ENCODE measurements at regions not wholly inside any gene's neighbourhood (a gene's known extent, or its start where the extent isn't known, plus 50 kb on each side); places are given as distances from the start of the nearest gene placed in this dataset.
"Not testable (repeated sequence)": the region's sequence is repeated elsewhere in the genome, so short reads cannot be mapped to it uniquely, and the experiment has no call there.

DNA sequence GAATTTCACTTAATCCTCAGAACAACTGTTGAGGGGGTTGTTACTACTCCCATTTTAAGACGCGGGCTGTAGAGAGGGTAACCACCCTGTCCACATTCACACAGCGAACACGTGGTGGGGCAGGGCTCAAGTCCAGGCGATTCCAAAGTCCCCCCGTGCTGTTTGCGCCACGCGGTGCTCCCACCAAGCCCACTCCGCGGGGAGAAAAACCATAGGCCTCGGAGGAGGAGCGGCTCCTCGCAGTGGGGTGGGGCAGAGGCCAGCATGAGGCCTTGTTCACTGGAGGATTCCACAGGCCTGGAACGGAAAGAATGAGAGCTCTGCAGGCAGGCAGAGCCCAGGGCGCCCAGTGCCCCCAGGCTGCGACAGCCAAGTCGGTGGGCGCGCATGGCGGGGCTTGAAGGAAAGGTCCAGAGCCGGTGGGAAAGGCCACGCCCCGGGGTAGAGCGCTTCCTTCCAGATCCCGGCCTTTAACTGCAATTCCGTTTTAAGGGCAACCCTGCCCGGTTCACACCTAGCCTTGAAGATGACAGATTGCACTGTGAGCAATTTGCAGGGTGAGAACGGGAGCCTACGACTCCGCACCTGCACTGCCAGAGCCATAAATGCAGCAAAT lies 161.8 kb upstream of the TBL1XR1 start:
- peak; percentile 19 for DNase-seq

DNA sequence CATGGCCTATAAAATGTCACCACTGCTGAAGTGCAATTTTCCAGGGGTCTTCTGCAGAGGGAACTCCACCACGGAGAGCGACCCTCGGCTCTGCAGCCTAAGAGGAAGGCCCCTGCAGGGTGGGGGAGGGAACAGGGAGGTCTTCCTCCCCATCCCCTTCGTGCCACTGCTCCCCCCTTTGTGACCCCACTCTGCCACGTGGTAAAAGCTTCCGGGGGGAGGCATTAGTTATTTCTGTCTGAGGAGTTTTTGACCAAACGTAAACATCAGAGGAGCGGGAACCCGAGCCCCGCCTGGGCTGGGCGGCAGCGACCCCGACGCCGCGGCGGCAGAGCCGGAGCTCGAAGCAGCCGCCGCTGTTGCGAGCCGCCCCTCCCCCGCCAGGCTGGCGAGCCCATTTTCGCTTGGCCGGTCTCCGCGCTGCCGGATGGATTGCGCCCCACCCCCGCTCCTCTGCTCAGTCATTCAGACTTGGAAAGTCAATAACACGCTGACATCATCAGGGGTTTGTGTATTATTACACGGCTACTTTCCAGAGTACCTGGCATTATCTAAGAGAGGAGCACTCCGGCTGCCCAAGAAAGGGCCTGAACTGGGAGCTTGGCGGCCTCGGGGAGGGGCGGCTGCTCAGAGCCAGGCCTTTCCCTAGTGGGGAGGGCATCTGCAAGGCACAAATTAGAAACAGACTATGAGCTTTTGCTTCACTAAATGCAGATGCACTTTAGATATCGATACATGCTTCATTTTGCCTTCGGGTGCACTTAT lies 162.5 kb upstream of the TBL1XR1 start:
- DNase-seq, result peak; percentile 89

DNA sequence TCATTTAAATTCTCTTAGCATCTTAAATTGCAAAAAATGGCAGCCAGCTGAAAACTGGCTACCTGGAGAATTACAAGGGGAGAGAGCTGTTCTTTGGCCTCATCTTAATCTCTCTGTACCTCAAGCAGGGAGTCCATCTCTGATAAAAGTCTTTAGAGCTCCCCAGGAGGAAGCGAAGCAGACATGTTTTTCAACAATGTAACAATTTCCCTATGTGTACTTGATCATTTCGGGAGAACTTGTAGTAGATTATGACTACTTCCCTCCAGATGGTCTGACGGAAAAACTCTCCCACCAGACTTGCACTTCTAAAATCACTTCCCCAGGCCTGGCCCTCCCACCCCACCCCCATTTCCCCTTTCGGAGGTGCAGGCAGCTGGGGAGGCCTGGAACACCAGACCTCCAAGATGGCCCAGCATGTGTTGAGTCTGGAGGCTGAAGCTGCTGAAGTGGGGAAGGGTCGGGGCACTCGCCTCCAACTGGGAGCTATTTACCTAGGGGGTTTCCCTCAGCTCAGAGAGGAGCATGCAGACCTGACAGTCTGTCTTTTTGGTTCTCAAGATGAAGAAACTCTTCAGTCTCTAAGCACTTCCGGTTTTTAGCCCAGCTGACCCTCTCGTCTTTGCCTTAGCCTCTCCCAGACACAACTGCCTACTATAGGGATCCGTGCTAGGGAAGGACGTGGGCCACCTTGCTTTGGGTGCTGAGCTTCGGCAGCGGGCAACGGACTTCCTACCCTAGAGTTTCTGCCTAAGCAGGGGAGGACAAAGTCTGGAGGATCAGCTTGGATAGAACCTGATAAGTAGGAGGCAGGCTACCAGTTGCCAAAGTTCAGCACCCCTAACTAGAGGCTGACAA lies 164.0 kb upstream of the TBL1XR1 start:
- no peak for DNase-seq

DNA sequence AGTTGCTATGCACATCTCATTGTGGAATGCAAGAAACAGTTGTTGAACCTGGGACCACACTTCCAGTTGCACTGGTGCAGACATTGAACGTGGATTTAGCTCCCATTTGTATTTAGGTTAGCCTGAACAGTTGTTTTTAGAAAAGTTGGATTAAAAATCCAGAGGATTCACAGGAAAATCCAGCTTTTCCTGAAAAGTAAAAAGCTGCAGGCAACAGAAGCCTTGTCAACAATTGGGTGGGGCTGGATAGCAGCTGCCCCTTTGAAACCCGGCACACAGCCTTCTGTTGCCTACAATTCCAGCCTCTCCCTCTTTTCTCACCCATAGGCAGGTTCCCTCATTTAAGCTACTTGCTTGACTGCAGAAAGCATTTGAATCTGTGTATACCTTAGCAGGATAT lies 165.3 kb upstream of the TBL1XR1 start:
- no peak for DNase-seq

DNA sequence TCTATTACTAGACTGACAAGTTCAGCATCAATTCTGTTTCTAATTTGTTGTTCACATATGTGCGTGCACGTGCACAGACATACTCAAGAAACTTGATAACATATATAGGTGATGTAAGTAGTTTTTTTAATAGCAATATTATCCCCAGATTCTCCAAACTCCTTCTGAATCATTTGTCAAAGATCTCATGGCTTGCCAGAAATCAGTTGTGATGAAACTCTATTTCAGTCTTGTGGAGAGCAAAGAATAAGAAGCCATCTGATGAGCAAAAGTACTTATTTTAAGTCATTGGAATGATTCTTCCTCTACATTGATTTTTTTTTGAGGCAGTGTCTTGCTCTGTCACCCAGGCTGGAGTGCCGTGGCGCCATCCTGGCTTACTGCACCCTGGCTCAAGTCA lies 167.0 kb upstream of the TBL1XR1 start:
- DNase-seq, result no peak

DNA sequence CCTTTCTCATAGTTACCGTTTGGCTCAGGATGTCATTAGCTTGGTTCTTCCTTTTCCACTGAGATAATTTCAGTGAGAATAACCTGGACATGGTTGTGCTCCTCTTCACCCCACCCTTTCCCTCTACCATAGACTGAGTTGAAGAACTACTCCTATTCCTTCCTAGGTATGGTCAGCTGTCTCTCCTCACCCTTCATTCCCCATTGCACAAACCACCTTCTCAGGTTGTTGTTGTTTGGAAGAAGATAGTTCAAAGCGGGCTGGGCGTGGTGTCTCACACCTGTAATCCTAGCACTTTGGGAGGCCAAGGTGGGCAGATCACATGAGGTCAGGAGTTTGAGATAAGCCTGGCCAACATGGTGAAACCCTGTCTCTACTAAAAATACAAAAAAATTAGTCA lies 168.0 kb upstream of the TBL1XR1 start:
- not testable (repeated sequence) for DNase-seq

DNA sequence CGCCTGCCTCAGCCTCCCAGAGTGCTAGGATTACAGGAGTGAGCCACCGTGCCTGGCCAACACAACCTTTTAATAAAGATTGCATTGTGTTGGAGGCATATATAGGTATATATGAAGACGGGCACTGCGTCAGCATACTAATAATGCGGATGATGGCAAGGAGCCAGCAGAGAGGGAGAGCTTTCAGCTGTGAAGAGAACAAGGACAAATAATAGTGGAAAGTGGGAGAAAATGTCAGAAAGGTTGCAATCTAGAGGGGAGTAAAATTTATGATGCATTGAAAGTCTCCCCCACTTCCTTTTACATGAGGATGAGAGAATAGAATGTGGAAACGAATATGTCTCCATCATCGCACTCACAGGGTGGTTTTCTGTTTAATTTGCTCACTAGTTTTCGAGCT lies 170.5 kb upstream of the TBL1XR1 start:
- no peak for DNase-seq

DNA sequence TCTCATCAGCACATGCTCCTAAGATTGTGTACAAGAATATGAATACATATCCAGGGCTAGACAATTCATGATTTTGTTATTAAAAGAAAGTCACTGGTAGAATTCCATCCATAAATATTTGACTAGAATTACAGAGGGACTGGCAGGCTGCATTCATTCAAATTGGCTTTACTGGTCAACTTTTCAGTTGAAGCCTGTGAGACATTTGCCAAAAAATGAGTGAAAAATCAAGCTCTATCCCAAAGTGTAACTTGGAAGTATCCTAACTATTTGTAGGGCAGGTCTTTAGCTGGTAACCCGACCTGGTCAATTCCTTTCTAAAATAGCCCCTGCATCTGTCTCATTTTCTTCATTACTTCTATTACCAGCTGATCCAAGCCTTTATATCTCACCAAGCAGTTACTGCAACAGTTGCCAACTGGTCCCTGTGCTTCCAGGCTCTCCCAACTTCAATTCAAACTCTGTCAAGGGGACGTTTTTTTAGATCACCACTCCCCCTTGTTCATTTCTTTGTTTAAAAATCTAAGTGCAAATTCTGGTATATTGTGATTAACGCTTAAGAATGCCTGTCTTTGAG lies 173.1 kb upstream of the TBL1XR1 start:
- no peak for DNase-seq

DNA sequence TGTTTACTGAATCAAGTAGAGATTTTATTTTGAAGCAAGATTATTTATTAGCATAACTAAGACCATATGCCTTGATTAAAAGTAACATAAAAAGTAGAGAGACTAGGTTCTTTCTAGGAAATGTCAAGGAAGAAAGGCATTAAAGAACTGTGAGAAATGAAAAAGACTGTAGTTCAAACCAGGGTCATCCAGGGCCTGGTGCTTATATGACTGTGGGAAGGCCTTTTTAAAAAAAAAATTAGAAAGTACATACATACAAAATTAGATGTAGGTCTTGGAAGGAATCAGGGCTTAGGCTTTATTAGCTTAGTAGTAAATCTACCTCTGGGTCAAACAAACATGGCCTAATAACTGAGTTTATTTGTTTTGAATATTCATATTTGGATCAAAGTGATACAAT lies 173.9 kb upstream of the TBL1XR1 start:
- DNase-seq, result no peak

DNA sequence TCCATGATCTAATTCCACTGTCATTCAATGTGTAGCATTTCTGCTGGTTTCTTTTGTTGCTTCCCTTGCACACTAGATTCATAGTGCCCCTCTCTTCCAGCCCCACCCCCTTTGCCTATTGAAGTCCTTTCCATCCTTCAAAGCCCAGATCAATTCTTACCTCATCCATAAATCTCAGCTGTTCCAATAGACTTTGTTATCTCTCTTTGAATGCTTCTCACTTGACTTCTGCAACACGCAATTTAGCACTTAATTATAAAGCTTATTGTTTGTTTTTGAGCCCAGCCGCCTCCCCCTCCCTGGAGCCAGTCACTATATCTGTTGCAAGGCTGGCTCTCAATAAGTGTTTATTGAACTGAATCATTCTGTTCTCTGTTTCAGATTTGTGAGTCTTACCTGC lies 174.6 kb upstream of the TBL1XR1 start:
- no peak for DNase-seq

DNA sequence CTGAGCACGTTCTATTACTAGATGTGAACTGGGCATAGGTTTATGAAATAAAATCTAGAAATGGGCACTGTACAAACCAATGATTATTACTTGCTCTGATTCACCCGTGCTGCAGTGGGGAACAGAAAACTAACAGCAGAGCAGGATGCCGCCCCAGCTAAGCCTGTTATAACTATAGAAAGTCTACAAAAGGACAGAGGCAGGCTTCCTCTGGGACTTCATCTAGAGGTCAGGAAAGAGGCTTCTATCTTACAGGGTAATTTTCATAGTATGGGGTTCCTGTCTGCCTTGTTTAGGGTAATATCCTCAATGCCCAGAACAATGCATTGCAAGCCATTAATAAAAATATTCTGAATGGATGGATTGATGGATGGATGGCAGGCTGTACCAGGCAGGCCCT lies 177.0 kb upstream of the TBL1XR1 start:
- DNase-seq, result no peak

DNA sequence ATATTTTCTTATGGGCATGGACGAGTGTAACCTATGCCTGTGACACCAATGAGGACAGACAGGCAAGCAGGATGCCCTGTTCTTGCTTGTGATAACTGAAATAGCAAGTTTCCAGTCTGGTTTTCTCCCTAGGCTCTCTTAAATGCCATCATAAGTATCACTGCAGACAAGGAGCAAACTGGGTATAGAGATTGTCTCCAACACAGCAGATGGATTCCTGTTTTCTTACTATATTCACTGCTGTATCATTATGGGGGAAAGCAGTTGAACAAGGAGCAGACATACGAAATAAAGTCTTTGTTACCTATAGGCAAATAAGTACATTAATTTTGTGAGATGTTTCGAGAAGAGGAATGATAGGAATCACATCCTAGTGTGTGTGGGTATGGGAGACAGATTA lies 178.0 kb upstream of the TBL1XR1 start:
- DNase-seq, result no peak

DNA sequence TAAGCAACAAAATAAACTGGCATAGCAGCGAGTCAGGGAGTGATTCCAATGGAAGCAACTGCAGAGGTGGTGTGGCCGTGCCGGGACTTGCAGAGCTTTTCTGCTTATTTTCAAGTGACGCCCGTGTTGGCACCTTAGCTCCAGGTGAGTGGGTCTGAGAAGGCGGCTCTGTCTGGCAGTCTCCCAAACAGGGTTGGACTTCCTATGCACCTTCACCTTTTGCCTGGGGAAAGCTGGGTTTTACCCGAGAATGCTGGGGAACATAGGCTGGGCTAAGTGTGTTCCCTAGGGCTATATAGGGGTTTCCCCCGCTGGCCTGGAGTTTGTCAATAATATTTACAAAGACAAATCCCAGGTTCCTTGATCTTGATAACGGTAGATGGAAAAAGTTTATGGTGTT lies 179.9 kb upstream of the TBL1XR1 start:
- no peak for DNase-seq

DNA sequence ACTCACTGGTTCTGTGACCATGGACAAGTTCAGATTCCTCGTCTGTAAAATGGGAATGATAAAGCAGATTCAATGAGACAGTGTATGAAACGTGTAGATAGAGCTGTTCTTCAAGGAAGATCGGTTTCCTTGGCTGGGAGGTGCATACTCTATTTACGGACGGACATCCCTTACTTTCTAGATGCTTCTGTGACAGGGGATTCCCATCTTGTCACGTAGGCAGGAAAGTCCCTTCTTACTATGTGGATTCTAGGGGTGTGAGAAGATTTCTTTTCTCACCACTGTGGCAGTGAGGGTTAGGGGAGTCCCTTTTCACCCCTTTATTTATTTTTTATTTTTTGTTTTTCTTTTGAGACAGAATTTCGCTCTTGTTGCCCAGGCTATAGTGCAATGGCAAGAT lies 180.9 kb upstream of the TBL1XR1 start:
- DNase-seq, result no peak

DNA sequence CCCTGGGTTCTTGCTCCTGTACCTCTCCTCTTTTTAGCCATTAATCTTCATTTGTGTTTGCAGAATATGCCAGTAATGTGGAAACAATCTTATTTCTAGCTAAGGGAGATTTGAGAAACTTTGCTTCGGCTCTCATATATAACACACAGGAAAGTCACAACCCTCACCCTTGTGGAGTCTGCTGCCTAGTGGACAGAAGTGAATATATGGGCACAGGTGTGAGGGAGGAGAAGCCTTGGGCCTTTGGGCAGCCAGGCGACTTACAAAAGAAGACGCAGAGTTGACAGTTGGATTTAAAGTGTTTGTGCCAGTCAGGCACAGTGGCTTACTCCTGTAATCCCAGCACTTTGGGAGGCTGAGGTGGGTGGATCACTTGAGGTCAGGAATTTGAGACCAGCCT lies 181.8 kb upstream of the TBL1XR1 start:
- no peak for DNase-seq

DNA sequence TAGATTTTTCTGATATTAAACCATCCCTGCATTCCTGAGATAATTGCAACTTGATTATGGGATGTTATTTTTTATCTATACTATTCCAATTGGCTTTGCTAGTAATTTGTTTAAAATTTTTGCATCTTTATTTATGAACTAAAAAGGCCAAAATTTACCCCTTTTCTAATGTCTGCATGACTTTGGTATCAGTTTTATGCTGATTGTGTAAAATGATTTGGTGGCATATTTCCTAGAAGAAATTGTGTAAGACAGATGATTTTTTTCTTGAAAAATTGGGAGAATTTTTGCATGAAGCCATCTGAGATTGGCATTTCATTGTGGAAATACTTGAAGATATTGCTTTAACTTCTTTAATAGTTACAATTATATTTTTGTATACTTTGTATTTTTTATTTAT lies 183.8 kb upstream of the TBL1XR1 start:
- DNase-seq, result no peak

DNA sequence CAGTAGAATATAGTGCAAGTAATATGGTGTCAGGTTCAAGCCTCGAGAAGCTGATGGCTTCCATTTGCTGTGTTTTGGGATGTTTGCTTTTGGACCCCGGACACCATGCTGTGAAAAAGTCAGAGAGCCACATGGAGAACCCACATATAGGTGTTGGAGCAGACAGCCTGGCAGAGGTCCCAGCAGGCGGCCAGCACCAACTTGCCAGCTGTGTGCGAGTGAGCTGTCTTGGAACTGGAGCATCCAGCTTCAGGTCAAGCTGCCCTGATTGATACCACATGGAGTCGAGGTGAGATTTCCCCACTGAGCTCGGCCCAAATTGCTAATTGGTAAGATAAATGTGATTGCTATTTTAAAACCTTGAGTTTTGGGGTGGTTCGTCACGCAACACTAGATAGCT lies 185.7 kb upstream of the TBL1XR1 start:
- DNase-seq, result no peak

DNA sequence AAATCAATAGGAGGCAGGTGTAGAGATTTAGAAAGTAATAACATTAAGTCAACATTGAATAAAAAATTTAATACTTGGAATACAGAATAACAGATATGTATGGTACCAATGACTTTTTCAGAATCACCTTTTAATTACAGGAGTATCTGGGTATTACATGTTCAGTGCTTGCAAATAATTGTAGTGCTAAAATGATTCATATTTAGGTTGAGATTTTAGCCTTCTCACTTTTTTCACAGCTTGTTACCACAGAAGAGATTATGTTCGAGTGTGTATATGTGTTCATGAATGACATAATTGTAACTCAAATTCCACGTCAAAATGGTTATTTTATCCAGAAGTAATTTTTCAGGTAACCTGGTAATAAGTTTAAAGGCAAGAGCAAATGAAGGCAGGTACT lies 187.9 kb upstream of the TBL1XR1 start:
- DNase-seq, result no peak

DNA sequence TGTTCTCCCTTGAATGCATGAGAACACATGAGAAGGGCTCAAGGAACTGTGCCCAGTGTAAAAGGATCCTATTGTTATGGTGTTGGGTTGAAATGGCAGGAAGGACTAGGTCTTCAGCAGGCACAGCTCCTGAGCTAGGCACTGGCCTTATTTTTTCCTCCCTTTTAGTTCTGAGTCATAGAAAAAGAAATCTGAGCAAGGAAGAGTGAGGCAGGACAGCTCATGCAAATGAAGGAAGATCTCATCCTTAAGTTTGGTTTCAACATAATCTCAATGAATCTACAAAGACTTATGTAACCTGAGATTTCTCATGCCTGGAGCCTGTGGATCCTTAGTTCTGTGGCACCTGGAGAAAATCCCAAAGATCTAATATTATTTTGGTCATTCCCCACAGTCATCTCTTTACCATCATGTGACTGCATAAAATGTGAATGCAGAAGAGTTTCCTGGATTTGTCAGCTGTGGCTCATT lies 188.6 kb upstream of the TBL1XR1 start:
- DNase-seq, result no peak

DNA sequence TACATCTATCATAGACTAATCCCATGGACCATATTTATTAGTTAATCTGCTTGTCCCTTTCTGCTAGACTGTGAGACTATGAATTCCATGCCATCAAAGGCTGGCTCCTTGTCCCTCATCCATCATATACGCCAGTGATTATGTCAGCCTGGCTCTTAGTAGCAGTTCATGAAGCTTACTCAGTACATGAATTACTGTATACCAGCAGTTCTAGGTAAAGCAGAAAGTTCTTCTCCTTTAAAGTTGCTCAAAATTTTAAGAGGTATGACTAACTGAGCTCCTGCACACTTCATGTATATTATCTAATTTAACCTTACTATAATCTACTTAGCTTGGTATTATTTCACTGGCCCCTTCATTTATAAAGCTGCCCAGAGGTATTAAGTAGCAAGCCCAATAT lies 190.9 kb upstream of the TBL1XR1 start:
- DNase-seq, result no peak

DNA sequence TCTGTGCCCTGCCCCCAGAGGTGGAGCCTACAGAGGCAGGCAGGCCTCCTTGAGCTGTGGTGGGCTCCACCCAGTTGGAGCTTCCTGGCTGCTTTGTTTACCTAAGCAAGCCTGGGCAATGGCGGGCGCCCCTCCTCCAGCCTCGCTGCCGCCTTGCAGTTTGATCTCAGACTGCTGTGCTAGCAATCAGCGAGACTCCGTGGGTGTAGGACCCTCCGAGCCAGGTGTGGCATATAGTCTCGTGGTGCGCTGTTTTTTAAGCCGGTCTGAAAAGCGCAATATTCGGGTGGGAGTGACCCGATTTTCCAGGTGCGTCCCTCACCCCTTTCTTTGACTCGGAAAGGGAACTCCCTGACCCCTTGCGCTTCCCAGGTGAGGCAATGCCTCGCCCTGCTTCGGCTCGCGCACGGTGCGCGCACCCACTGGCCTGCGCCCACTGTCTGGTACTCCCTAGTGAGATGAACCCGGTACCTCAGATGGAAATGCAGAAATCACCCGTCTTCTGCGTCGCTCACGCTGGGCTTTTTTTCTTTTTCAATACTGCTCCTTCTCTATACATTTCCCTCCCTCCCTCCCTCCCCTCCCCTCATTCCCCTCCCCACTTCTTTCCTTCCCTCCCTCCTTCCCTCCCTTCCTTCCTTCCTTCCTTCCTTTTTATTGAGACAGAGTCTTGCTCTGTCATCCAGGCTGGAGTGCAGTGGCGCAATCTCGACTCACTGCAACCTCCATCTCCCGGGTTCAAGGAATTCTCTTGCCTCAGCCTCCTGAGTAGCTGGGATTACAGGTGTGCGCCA lies 197.1 kb upstream of the TBL1XR1 start:
- DNase-seq, result not testable (repeated sequence)

DNA sequence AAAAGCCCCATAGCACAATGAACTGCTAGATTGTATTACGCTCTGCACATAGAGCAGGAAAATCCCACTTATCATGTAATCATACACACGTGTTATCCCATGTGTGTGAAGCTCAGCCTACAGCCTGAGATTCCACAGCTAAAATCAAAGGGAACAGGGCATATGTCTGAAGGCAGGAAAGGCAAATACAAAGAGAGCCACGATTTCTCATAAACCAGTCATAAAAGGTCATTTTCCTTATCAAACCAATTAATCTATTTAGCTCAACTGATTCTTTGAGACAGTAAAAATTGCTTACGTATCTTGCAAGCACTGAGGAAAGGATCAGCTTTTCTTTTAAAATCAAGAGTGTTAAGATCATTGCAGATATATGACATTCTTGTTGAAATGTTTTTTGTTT lies 199.5 kb upstream of the TBL1XR1 start:
- no peak for DNase-seq

DNA sequence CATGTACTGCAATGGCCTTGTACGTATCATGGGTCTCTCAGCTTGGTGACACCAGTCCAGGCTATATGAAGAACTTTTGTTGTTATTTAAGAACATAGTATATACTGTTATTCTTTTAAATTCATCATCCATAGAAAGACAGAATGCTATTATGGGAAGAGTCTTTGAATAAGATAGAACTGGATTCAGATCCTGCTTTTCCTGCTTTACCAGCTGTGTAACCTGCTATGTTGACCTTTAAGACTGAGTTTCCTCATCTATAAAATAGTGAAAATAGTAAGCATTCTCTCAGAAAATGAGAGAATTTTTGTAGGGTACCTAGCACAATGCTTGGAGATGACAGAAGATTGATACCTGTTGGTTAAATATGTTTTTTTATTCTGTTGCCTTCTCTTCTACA lies 204.1 kb upstream of the TBL1XR1 start:
- DNase-seq, result no peak
